A549 (cell line): ENCODE measurements at regions not wholly inside any gene's neighbourhood (a gene's known extent, or its start where the extent isn't known, plus 50 kb on each side); places are given as distances from the start of the nearest gene placed in this dataset.

ENCODE experiments used
- ATAC-seq, 2 experiments: fragments of 200-7000 bp in 1 of 2; fragments of >200 bp in 1 of 2; cut with Nextera tagmentation in 1 of 2; cut with Tn5 transposase in 1 of 2; 3 replicates each; pipeline versions ENCODE4 v1.8.0 to v1.9.1; 2018 to 2020; ENCODE audit warnings: mild to moderate bottlenecking in 1 of 2, moderate library complexity in 1 of 2
- CTCF ChIA-PET: fragments of 300-600 bp; sonication (Branson Sonifier 250); formaldehyde crosslinking; extraction: SDS; loops from one replicate; lab custom pipeline; 2021; ENCODE audit warnings: antibody characterized with exemption, inconsistent platforms; lab: Yijun Ruan, JAX
- POLR2A ChIA-PET: fragments of 350-600 bp; formaldehyde crosslinking; extraction: SDS; loops from one replicate; lab custom pipeline; 2021; ENCODE audit warnings: antibody characterized with exemption, inconsistent platforms; lab: Yijun Ruan, JAX
- DNase-seq, 2 experiments: peaks; one replicate each; pipeline versions ENCODE4 v3.0.0 to v3.0.0-alpha.2; 2011 to 2016; ENCODE audit warnings: low read depth in 1 of 2, low spot score in 1 of 2
- FAIRE-seq: peaks from 2 replicates; lab custom pipeline; 2011; peaks lifted over from hg19 to GRCh38; lab: Jason Lieb, UNC
- H3K27ac ChIP-seq, 2 experiments: fragments of >200 bp; sonication (Bioruptor Twin); formaldehyde crosslinking; 3 replicates each; pipeline ENCODE4 v1.5.1; 2016 to 2017
- H3K4me1 ChIP-seq: fragments of >200 bp; sonication (Bioruptor Twin); formaldehyde crosslinking; 3 replicates; pipeline ENCODE4 v1.6.1; 2016
- H3K4me2 ChIP-seq: fragments of >200 bp; sonication (Bioruptor Twin); formaldehyde crosslinking; 3 replicates; pipeline ENCODE4 v1.6.1; 2016
- H3K4me3 ChIP-seq: fragments of >200 bp; sonication (Bioruptor Twin); formaldehyde crosslinking; 3 replicates; pipeline ENCODE4 v1.5.1; 2016
- H3K9me3 ChIP-seq: fragments of >200 bp; sonication (Bioruptor Twin); formaldehyde crosslinking; 3 replicates; pipeline ENCODE4 v1.6.1; 2016
- ATOH8 ChIP-seq: fragments of 250-450 bp; sonication (Bioruptor Pico); IDR thresholded peaks from 2 replicates; pipeline ENCODE4 v1.5.0; 2020; ENCODE audit warnings: low read depth, mild to moderate bottlenecking, moderate library complexity
- BCL3 ChIP-seq: fragments of >200 bp; sonication (Bioruptor Twin); formaldehyde crosslinking; IDR thresholded peaks from 3 replicates; pipeline ENCODE4 v1.6.1; 2016
- CEBPB ChIP-seq, 2 experiments: fragments of >200 bp in 1 of 2; sonication (Bioruptor Twin) in 1 of 2; formaldehyde crosslinking in 1 of 2; IDR thresholded peaks; 2 replicates each; pipeline ENCODE4 v1.6.1; 2012 to 2016
- CHD4 ChIP-seq: fragments of 200-600 bp; sonication (generic); IDR thresholded peaks from 2 replicates; pipeline ENCODE4 v1.6.1; 2016; ENCODE audit warnings: antibody characterized with exemption, mild to moderate bottlenecking, borderline replicate concordance
- ELK1 ChIP-seq: fragments of 150-350 bp; IDR thresholded peaks from 2 replicates; pipeline ENCODE4 v1.6.1; 2014; ENCODE audit warnings: low read depth, mild to moderate bottlenecking, low read length
- HDAC2 ChIP-seq: fragments of 200-600 bp; sonication (generic); IDR thresholded peaks from 2 replicates; pipeline ENCODE4 v1.6.1; 2016
- HOXB5 ChIP-seq: fragments of 250-450 bp; sonication (Bioruptor Pico); IDR thresholded peaks from 2 replicates; pipeline ENCODE4 v1.5.0; 2020; ENCODE audit warnings: mild to moderate bottlenecking, moderate library complexity
- JUNB ChIP-seq: fragments of >200 bp; sonication (Bioruptor Twin); formaldehyde crosslinking; IDR thresholded peaks from 2 replicates; pipeline ENCODE4 v1.6.1; 2016
- MAFK ChIP-seq: fragments of 450-650 bp; IDR thresholded peaks from 2 replicates; pipeline ENCODE4 v1.6.1; 2014; ENCODE audit not compliant: partially characterized antibody
- MAZ ChIP-seq: fragments of 150-350 bp; IDR thresholded peaks from 2 replicates; pipeline ENCODE4 v1.6.1; 2014; ENCODE audit warnings: antibody characterized with exemption, low read depth, low read length, borderline replicate concordance
- MYC ChIP-seq: IDR thresholded peaks from 2 replicates; pipeline ENCODE4 v1.6.1; 2012; ENCODE audit warnings: mild to moderate bottlenecking, inconsistent platforms, low read length, improper control_type of control experiment, borderline replicate concordance
- NPAS2 ChIP-seq: fragments of 250-450 bp; sonication (Bioruptor Pico); IDR thresholded peaks from 2 replicates; pipeline ENCODE4 v1.8.0; 2022; ENCODE audit warnings: mild to moderate bottlenecking, moderate library complexity, borderline replicate concordance
- NR3C1 ChIP-seq: fragments of >200 bp; sonication (Bioruptor Twin); formaldehyde crosslinking; IDR thresholded peaks from 3 replicates; pipeline ENCODE4 v1.6.1; 2017
- PHF8 ChIP-seq: fragments of 200-600 bp; sonication (generic); IDR thresholded peaks from 2 replicates; pipeline ENCODE4 v1.6.1; 2016; ENCODE audit warnings: low read depth, mild to moderate bottlenecking, antibody characterized with exemption, moderate library complexity, borderline replicate concordance
- POLR2AphosphoS2 ChIP-seq: conservative IDR thresholded peaks from 2 replicates; pipeline ENCODE4 v1.6.1; 2012; ENCODE audit warnings: low read length, improper control_type of control experiment, inconsistent platforms
- RAD21 ChIP-seq, 2 experiments: fragments of >200 bp in 1 of 2; sonication (Bioruptor Twin) in 1 of 2; formaldehyde crosslinking in 1 of 2; IDR thresholded peaks in 1 of 2; conservative IDR thresholded peaks in 1 of 2; 2 replicates in 1 of 2; 3 replicates in 1 of 2; pipeline ENCODE4 v1.6.1; 2012 to 2018; ENCODE audit warnings: inconsistent platforms in 1 of 2
- SMC3 ChIP-seq: fragments of >200 bp; sonication (Bioruptor Twin); formaldehyde crosslinking; IDR thresholded peaks from 3 replicates; pipeline ENCODE4 v1.6.1; 2018; ENCODE audit warnings: inconsistent platforms
- TFCP2L1 ChIP-seq: fragments of 250-450 bp; sonication (Bioruptor Pico); IDR thresholded peaks from 2 replicates; pipeline ENCODE4 v1.5.0; 2021; ENCODE audit warnings: mild to moderate bottlenecking
- ZNF302 ChIP-seq: fragments of 250-450 bp; sonication (Bioruptor Pico); IDR thresholded peaks from 2 replicates; pipeline ENCODE4 v1.9.0; 2021; ENCODE audit warnings: inconsistent platforms, mild to moderate bottlenecking, moderate library complexity
- WGBS: methylation state at CpG from one replicate; pipeline ENCODE4 v1.1.6; 2017; ENCODE audit errors: missing lambda C conversion rate; 5-methylcytosine and 5-hydroxymethylcytosine counted together
- TF ChIP-seq, protein P1 (sequence below): fragments of 250-450 bp; sonication (Bioruptor Pico); IDR thresholded peaks from 2 replicates; pipeline ENCODE4 v1.5.0; 2021; ENCODE audit warnings: mild to moderate bottlenecking, moderate library complexity, borderline replicate concordance
- TF ChIP-seq, protein P2 (sequence below): IDR thresholded peaks from 2 replicates; pipeline ENCODE4 v1.6.1; 2012; ENCODE audit warnings: low read depth, borderline replicate concordance

GRCh38 chr18:73681398-73681797 lies 466.2 kb downstream of the FBXO15 start:
- Histone ChIP-seq H3K4me3 (no peak overlapping the region), H3K27ac (no peak overlapping the region), H3K9me3 (no peaks in the 10 kb centered on the region), H3K4me1 (no peaks in the 10 kb centered on the region), H3K4me2 (no peak overlapping the region)
- DNase-seq (no peak), ATAC-seq (no peak), FAIRE-seq (no peak)
- TF ChIP-seq, protein P1, sequence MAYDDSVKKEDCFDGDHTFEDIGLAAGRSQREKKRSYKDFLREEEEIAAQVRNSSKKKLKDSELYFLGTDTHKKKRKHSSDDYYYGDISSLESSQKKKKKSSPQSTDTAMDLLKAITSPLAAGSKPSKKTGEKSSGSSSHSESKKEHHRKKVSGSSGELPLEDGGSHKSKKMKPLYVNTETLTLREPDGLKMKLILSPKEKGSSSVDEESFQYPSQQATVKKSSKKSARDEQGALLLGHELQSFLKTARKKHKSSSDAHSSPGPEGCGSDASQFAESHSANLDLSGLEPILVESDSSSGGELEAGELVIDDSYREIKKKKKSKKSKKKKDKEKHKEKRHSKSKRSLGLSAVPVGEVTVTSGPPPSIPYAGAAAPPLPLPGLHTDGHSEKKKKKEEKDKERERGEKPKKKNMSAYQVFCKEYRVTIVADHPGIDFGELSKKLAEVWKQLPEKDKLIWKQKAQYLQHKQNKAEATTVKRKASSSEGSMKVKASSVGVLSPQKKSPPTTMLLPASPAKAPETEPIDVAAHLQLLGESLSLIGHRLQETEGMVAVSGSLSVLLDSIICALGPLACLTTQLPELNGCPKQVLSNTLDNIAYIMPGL (CRISPR knock-in tag) = no peak
- TF ChIP-seq PHF8 (no peak), ATOH8 (CRISPR knock-in tag) (no peak), NPAS2 (no peak), MYC (no peak), HOXB5 (CRISPR knock-in tag) (no peak), MAZ (no peak), SMC3 (no peak), CHD4 (no peak), HDAC2 (no peak), BCL3 (no peak)
- TF ChIP-seq, protein P2, sequence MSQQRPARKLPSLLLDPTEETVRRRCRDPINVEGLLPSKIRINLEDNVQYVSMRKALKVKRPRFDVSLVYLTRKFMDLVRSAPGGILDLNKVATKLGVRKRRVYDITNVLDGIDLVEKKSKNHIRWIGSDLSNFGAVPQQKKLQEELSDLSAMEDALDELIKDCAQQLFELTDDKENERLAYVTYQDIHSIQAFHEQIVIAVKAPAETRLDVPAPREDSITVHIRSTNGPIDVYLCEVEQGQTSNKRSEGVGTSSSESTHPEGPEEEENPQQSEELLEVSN = no peak
- ChIA-PET POLR2A (no interaction called here), CTCF (no interaction called here)
- 63% methylated on average over 2 of the region's 2 CpGs for WGBS

GRCh38 chr18:73679941-73680712 lies 467.5 kb downstream of the FBXO15 start:
- ATAC-seq (no peak), DNase-seq (no peak), FAIRE-seq (no peak)
- H3K27ac ChIP-seq = no peak overlapping the region
- 83% methylated on average over 8 of the region's 8 CpGs for WGBS
- no peak overlapping the region for H3K4me3 ChIP-seq
- no peaks in the 10 kb centered on the region for H3K4me1 ChIP-seq
- ChIA-PET CTCF (no interaction called here), POLR2A (no interaction called here)
- TF ChIP-seq MAFK = no peak
- no peak for TF ChIP-seq ELK1
- TF ChIP-seq ZNF302 (CRISPR knock-in tag) = no peak
- TF ChIP-seq TFCP2L1 (CRISPR knock-in tag) = no peak
- no peak for TF ChIP-seq NR3C1
- TF ChIP-seq POLR2AphosphoS2 = no peak
- TF ChIP-seq CEBPB (IDR thresholded peaks at IDR 0.05) = no peak
- no peak for TF ChIP-seq RAD21 (conservative IDR thresholded peaks at IDR 0.05 in 1 of 2, IDR thresholded peaks at IDR 0.05 in 1 of 2)
- TF ChIP-seq JUNB = no peak
- TF ChIP-seq, protein P1 (CRISPR knock-in tag) = no peak
- no peaks in the 10 kb centered on the region for H3K9me3 ChIP-seq
- no peak overlapping the region for H3K4me2 ChIP-seq
